Type B pancreatic cell (in vitro differentiated cells): ENCODE measurements at regions not wholly inside any gene's neighbourhood (a gene's known extent, or its start where the extent isn't known, plus 50 kb on each side); places are given as distances from the start of the nearest gene placed in this dataset.

Experiments used
- DNase-seq: peaks from one replicate; pipeline ENCODE4 v3.0.0; 2021; ENCODE audit warnings: mixed read lengths; ENCODE audit not compliant: unreplicated experiment; ENCODE audit errors: extremely low spot score
- H3K27ac Mint-ChIP-seq: 2 replicates; pipeline ENCODE4 v1.8.0; 2021; ENCODE audit warnings: mild to moderate bottlenecking, mixed read lengths
- H3K27me3 Mint-ChIP-seq: 2 replicates; pipeline ENCODE4 v1.8.0; 2021; ENCODE audit warnings: mixed read lengths
- H3K36me3 Mint-ChIP-seq: 2 replicates; pipeline ENCODE4 v1.8.0; 2021; ENCODE audit warnings: mixed read lengths
- H3K4me1 Mint-ChIP-seq: one replicate; pipeline ENCODE4 v1.8.0; 2021; ENCODE audit warnings: mixed read lengths; ENCODE audit not compliant: unreplicated experiment
- H3K4me3 Mint-ChIP-seq: 2 replicates; pipeline ENCODE4 v1.8.0; 2021; ENCODE audit warnings: mild to moderate bottlenecking, mixed read lengths
- H3K9me3 Mint-ChIP-seq: 2 replicates; pipeline ENCODE4 v1.8.0; 2021; ENCODE audit warnings: mixed read lengths
- CTCF ChIP-seq: fragments of 200-600 bp; sonication (generic); conservative IDR thresholded peaks from 2 replicates; pipeline ENCODE4 v1.5.0; 2021; ENCODE audit warnings: antibody characterized with exemption, mild to moderate bottlenecking

- TF ChIP-seq CTCF, result no peak
- peaks cover 50% of the 10 kb centered on the region for H3K27me3 Mint-ChIP-seq
- no peak for DNase-seq
- no peak overlapping the region for H3K4me3 Mint-ChIP-seq
- H3K27ac Mint-ChIP-seq, result no peak overlapping the region
- H3K36me3 Mint-ChIP-seq, result no peaks in the 10 kb centered on the region
- peaks cover 57% of the 10 kb centered on the region for H3K4me1 Mint-ChIP-seq
- no peaks in the 10 kb centered on the region for H3K9me3 Mint-ChIP-seq
Observed at GRCh38 chr10:44049301-44050015, 335.4 kb downstream of the CXCL12 start.

- Mint-ChIP-seq H3K36me3 (no peaks in the 10 kb centered on the region), H3K4me1 (peaks cover 62% of the 10 kb centered on the region), H3K27ac (no peak overlapping the region), H3K27me3 (peaks cover 48% of the 10 kb centered on the region), H3K9me3 (no peaks in the 10 kb centered on the region), H3K4me3 (peak overlapping the region; percentile 48)
- no peak for DNase-seq
- no peak for TF ChIP-seq CTCF
Observed at GRCh38 chr10:44047361-44047760, 337.5 kb downstream of the CXCL12 start.

DNA sequence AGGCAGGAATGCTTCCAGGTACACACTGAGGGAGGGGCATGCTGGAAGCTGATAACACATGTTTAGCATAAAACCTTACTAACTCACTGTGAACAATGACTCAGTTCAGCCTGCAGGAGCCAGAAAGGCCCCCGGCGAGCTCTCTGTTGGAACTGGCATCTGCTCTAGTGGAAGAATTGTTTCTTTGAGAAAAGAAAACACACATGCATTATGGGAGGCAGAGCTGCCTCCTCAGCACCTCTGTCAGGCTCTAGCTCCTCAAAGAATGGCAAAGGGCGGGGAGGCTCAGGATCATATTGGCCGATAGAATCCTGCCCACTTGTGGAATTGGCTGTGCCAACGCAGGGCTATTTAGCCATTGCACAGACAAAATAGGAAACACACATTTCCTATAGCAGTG, 338.3 kb downstream of the CXCL12 start:
- peak; percentile 21 for TF ChIP-seq CTCF
- H3K9me3 Mint-ChIP-seq, result no peaks in the 10 kb centered on the region
- peak overlapping the region; percentile 5 for H3K27ac Mint-ChIP-seq
- H3K36me3 Mint-ChIP-seq, result no peaks in the 10 kb centered on the region
- peaks cover 54% of the 10 kb centered on the region for H3K4me1 Mint-ChIP-seq
- peak overlapping the region; percentile 10 for H3K4me3 Mint-ChIP-seq
- no peak for DNase-seq
- peaks cover 41% of the 10 kb centered on the region for H3K27me3 Mint-ChIP-seq

GRCh38 chr10:44045020-44045419, 339.9 kb downstream of the CXCL12 start:
- H3K27ac Mint-ChIP-seq, result no peak overlapping the region
- no peak for DNase-seq
- peaks cover 31% of the 10 kb centered on the region for H3K27me3 Mint-ChIP-seq
- no peaks in the 10 kb centered on the region for H3K9me3 Mint-ChIP-seq
- no peaks in the 10 kb centered on the region for H3K36me3 Mint-ChIP-seq
- no peak overlapping the region for H3K4me3 Mint-ChIP-seq
- TF ChIP-seq CTCF, result no peak
- H3K4me1 Mint-ChIP-seq, result peaks cover 43% of the 10 kb centered on the region

GRCh38 chr10:44044549-44044948, 340.3 kb downstream of the CXCL12 start:
- TF ChIP-seq CTCF, result no peak
- H3K27ac Mint-ChIP-seq, result no peak overlapping the region

More at GRCh38 chr10:44044549-44044948, 340.3 kb downstream of the CXCL12 start:
- Mint-ChIP-seq H3K4me1 (peaks cover 43% of the 10 kb centered on the region), H3K27me3 (peaks cover 27% of the 10 kb centered on the region), H3K36me3 (no peaks in the 10 kb centered on the region), H3K9me3 (no peaks in the 10 kb centered on the region), H3K4me3 (no peak overlapping the region)
- DNase-seq, result no peak
